Hypothalamus (tissue), 51 donors: ENCODE measurements at regions not wholly inside any gene's neighbourhood (a gene's known extent, or its start where the extent isn't known, plus 50 kb on each side); places are given as distances from the start of the nearest gene placed in this dataset.

Experiments used
- DNase-seq, 51 donors: peaks; one replicate each; lab custom pipeline; 2025; lab: John Stamatoyannopoulos, UW

DNA sequence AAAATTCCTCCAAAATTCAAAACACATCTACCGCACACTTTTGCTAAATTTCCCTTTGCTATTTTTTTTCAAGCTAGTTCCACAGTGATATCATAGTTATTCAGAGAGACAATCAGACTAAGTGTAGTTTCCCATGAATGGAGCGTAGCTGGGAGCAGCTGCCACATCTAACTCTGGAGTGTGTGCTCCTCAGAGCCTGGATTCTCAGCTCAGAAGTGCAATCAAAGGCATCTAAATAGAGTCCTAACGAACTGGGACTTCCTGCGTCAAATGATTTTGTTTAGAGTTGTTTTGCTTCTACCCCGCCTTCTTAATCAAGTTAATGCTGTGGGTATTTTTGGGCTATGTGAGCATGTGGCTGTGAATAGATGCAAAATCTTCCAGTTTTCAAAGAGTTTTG lies 160.3 kb downstream of the TMEM18 start:
- DNase-seq = peak in 1 of 51 donors; percentile 5

DNA sequence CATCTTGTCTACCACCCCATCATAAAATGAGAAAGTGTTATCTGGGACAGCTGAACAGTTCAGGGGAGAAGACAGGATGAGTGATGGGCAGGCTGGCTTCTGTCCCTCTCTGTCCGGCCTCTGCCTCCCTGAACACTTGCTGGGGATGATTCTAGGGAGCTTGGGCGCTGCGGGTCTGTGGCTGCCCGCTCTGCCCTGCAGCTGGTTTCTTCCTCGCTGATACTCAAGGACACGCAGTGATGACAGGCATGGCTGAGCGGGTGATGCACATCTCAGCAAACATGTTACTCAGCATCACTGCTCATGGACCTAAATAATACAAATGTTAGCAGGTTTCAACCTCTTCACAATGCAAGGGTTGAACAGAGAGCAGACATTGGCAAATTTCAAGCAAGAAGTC lies 161.1 kb downstream of the TMEM18 start:
- no peak for DNase-seq

DNA sequence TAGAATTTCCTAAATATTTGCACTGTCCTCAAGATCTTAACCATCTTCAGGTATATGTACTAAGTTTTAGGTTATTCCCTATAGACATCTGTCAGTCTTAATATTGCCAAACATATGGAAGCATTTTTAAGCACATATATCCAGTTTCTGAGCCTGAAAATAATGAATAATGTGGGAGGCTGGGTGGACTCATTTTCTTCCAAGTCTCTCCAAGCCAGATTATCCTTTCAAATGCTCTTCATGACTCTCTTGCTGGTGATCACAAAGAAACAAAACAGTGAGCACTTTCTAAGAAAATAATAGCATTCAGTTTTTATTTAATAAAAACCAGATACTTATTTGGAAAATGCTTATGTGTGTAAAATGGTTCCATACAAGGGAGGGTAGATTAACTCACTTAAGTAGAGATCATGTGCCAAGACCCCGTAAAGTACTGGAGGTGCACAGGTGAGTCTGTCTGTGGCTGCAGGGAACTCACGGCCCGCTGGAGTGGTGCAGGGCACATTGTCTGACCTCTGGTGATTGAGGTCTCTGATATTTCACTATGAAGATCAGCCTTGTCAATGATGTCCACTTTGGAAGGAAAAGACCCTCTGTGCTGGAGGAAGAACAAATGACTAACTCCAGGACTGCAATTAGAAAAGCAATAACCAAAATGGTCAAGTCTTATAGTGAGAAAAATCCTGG lies 161.6 kb downstream of the TMEM18 start:
- DNase-seq = no peak

DNA sequence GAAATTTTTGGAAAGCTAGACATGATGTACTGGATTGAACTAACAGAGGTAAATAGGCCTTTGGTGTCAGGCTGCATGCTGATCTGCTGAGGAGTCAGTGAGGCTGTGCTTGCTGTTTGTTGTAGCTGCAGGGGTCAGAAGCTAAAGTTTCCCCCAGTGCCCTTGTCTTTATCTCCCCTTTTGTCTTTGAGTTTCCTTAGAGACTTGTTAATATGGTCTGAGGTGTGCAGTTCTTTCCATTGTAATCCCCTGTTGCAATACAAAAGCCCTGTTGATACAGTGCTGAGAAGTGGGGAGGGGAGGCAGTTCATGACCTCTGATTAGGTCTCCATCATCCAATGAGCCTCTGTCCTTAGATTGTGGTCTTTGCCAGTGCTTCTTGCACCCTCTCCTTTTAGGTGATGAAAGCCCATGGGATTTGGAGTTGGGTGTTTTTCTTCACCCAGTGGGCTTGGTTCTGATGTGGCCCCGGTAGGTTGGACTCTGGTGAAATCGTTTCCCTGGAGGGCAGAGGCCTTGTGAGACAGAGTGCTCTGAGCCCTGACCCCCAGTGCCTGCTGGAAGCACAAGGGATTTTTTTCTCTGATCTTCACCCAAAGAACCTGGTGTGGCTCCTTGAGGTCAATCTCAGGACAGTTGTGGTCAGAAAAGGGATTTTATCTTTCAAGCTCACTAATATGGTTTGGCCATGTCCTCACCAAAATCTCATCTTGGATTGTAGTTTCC lies 163.1 kb downstream of the TMEM18 start:
- DNase-seq = no peak

DNA sequence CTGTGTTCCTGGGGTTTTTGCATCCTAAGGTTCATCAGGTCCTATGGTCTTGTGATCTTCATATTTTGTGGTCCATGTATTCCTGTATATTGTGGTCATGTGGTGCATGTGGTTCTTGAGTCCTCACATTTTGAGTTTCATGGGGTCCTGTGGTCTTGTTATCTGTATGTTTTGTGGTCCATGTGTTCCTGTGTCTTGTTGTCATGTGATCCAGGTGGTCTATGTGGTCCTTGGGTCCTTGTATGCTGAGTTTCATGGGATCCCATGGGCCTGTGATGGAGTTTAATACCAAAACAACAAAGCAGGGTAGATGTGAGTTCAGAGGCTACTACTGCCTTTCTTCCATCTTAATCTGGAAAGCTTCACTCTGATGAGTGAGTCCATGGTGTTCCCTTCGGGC lies 166.4 kb downstream of the TMEM18 start:
- DNase-seq = no peak

DNA sequence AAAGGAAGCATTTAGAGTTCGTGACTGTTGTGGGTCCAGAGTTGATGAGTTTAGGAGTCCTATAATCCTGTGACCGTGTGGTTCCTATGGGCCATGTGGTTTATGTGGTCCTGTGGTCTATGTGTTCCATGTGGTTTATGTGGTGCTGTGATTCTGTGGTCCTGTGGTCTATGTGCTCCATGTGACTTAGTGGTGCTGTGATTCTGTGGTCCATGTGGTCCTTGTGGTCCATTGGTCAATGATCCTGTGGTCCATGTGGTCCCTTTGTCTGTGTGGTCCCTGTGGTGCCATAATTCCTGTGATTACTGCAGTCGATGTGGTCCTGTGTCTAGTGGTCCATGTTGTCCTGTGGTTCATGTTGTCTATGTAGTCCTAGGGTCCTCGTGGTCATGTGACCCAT lies 167.3 kb downstream of the TMEM18 start:
- no peak for DNase-seq

DNA sequence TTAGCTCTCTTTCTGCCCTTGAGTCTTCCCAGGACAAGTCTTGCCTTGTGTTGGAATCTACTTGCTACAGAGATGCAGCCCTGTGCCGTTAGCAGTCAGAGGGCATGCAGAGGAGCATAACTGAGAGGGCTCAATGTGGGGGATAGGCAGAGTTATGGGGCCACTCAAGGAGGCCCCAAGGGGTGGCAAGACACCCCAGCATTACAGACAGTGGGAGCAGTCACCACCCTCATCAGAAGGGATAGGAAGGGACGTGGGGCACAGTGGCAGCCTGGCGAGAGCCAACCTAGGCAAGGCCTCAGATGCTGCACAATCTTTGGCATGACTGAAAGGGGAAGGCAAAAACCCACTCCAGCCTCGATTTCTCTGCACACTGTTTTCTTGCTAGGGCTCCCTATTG lies 169.1 kb downstream of the TMEM18 start:
- no peak for DNase-seq

DNA sequence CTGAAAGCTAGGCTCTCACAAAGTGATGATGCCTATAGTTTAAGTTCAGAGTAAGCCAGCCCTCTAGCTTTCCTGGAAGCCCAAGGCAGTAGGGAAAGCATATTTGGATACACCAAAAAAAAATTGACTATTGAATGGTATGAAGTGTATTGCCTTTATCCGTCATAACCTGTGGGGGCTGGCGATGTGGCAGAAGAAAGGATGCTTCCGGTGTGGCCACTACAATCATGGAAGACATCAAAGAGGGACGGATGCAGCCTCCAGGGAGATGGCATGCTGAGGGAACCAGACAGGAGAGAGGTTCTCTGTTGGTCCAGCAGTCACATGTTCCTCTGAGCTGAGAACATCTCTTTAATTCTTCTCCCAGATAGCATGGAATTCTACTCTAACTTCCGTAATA lies 170.3 kb downstream of the TMEM18 start:
- DNase-seq = no peak

DNA sequence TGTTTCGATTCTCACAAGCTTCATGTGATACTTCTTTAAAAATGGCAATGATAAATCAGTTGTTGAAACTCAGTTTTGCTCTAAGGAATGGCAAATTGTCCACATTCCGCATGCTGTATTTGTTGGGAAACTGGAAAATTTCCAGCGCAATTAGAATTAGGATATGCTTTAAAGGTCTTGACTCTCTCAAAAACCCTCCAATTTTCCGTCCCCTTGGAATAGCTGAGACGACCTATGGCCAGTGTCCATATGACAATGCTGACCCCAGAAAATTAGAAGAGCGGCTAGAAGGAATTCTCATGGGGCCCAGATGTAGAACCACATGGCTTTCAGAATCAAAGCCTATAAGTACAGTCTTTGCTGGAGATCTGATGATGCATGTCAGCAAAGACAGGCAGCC lies 170.8 kb downstream of the TMEM18 start:
- no peak for DNase-seq

DNA sequence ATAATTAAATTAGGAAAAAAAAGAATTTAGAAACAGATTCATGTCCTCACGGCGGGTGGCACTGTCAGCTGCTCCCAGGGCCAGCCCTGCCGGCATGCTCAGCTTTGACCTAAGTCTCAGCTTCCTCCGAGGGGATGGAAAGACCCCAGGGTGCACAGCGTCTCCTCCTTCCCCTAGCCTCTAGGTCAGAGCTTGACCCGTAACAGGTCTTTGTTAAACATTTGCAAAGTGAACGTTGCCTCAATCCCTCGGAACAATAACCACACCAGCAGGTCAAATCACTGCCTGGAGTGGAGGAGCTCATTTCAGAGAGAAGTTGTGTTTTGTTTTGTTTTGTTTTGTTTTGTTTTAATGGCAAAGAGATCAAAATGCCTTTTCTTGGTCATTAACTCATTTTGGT lies 171.3 kb downstream of the TMEM18 start:
- DNase-seq = no peak

DNA sequence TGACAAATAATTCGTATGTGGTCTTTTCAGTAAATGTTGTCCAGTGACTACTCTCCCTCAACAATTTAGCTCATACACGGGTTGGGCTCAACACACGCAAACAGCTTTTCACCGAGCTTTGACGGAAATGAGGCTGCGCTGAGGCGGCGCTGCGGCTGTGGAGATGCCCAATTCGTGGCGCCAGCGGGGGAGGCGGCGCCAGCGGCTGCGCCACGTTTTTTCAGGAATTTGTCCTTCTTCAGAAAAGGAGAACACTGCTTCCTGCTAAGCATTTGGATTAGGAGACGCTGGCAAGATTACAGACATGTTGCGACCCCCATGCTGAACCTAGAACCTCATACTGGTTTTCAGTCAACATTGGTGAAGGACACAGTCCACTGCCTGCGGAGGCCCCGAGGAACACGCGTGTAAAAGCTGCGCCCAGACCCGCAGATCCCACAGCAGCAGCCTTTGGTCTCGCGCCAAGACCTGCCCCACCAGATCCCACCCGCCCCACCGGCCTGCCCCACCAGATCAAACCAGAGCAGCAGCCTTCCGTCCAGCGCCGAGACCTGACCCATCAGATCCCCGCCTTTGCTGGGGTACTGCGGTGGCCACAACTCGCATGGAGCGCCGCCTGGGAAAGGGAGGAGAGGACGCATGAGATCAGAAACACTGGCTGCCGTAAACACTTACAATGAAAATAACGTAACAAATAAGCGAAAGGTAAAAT lies 173.8 kb downstream of the TMEM18 start:
- no peak for DNase-seq

DNA sequence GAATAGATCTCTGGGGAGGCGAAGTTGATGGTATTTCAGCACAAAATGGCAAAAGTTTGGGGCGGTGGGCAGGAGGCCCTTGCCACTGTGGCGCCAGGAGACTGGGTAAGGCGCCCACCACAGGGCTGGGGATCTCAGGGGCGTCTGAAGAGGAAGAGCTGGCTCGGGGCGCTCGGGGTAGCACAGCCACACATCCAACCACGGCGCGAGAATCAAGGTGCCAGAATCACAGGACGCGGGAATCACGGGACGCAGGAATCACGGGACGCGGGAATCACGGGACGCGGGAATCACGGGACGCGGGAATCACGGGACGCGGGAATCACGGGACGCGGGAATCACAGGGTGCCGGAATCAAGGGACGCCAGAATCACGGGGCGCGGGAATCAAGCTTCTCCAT lies 174.4 kb downstream of the TMEM18 start:
- no peak for DNase-seq

DNA sequence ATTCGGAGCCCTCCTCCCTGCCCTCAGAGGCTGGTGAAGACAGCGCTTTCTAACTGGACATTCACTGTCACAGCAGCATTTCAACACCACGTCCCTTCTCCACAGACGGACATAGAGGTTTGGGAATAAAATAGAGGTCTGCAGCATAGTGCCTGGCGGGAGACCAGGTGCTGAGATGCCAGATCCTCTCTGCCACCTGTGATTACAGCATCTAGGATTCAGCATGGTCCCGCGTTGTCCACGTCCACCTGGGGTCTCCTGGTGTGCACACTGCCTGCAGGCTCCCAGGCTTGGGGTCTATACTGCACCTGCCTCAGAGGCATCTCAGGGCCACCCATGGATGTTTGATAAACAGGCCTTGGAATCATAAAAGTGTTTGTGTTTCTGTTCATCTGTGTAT lies 175.5 kb downstream of the TMEM18 start:
- no peak for DNase-seq

DNA sequence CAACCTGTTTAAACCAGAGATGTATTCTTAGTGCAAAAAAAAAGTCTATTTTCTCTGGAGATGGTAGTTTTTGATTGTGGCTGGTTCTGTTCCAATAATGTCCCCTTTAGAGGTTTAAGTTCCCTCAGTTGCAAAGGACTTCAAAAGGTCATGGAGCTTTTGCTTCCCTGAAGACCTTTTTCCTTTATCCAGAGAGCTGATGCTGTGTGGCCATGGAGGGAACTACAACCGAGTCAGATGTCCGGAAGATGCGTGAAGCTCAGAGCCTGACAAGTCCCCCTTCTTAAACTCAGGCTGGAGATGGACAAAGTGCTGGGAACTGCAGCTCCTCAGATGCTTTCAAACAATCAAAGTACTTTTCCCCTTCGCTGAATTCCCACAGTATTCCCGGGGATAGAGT lies 176.1 kb downstream of the TMEM18 start:
- no peak for DNase-seq

DNA sequence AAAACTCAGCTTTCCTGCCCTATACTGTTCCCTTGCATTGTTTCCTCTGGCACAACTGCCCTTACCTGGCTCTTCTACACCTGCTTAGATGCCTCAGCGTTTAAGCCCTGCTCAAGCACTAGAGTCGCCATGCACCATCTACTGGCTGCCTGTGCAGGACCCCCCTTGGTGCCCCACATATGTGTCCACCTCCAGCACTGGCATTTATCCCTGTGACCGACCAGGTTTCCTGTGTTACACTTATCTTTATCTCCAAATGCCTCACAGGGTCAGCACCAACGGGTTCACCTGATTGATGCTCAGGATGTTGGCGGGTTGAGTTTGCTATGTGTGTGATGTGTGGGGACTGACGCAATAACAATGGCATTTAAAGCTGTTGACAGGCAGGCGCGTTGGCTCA lies 177.5 kb downstream of the TMEM18 start:
- no peak for DNase-seq

DNA sequence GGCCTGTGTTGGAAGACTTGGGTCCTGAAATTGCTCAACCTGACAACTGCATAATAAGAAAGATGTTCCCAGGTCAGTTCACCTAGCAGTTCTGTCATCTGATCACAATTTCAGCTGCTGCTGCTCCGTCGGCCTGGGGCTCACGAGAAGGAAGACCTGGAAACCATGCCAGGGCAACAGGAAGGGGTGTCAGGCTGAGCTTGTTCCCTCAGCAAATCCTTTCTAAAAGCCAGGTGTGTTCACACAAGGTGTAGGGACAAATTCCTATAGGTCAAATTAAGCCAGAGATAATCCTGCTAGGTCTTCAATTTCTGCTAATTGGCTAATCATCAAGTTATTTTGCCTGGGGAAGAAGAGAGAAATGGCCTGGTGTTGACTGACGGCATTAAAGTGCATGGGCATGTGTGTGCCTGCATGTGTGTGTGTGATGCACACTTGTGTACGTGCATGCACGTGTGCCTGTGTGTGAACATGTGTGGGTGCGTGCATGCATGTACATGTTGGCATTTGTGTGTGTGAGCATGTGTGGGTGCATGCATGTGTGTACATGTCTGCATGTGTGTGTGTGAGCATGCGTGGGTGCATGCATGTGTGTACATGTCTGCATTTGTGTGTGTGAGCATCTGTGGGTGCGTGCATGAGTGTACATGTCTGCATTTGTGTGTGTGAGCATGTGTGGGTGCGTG lies 178.6 kb downstream of the TMEM18 start:
- DNase-seq = no peak

DNA sequence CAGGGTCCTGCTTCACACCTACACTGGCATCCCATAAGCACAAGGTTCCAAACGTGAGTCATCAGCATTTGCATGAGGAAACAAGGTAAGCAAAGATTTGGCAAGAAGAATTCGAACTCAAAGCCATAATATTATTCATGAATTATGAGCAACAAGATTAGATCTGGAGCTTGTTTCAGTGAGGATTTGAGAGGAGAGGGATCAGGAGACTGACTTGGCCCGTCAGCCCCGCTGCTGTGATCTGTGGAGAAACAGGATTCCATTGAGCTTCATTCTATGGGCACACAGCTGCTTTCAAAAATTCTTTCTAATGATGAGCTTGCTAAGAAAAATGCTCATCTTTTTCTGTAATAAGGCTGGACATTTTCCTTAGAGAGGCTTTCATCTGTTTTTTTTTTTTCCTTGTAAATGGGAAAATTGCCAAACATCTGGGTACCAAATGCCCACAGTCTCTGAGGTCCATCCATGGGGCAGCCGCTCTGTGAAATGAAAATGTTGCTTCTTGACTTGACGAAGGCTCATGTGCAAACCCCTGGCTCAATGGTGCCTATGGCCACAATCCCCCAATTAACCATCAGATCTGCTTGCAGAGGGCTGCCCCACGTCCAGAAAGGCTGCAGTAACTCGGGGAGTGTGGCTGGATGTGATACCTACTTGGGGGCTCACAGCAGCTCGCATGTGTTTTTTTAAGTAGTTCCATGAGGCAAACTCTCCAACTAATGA lies 179.3 kb downstream of the TMEM18 start:
- DNase-seq = no peak

DNA sequence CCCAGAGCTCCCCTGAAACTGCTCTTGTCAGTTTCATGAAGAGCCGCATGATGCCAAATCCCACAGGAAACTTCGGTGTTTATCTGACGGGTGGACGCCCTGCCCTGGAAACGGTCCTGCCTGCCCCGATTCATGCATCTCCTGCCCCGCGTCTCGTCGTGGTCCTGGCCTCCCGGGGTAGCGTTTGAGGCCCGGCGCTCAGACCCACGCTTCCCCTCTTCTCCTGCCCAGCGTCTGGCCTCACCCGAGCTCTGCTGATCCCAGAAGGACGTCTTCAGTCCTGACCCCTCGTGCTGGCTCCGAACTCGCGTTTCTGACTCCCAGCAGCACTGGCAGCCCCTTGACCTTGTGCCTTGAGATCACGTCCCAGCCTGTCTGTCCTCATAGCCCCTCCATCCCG lies 180.5 kb downstream of the TMEM18 start:
- no peak for DNase-seq

DNA sequence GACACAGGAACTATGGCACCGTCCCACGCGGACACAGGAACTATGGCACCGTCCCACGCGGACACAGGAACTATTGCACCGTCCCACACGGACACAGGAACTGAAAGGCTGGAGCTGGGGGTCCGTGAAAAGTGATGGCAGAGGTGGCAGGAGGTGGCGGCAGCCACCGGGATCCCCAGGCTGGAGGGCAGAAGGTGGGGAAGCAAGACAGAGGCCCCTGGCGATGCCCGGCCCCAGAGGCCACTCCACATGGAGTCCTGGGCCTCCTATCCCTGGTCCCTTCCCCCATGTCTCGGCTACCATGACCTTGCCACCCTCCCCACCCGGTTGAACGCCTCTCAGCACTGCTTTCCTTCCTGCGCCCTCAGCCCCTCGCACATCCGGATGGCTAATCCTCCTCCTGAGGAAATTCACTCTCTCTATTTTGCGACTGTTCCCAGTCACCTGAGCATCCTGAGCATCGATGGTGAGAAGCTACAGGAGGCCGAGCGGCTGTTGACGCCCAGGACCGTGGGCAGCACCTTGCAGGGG lies 181.4 kb downstream of the TMEM18 start:
- no peak for DNase-seq

DNA sequence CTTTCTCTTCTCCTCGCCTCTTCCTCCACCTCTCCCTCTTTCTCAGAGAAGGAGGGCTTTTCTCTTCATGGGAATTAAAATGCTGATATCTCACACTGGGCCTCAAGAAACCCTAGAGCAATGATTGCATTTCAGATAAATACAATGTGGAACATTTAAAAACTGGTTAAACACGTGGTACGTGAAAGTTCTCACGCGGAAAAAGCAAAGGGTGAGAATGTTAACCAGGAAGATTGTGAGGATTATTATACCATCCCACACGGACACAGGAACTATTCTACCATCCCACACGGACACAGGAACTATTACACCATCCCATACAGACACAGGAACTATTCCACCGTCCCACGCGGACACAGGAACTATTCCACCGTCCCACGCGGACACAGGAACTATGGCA lies 182.4 kb downstream of the TMEM18 start:
- DNase-seq = no peak

DNA sequence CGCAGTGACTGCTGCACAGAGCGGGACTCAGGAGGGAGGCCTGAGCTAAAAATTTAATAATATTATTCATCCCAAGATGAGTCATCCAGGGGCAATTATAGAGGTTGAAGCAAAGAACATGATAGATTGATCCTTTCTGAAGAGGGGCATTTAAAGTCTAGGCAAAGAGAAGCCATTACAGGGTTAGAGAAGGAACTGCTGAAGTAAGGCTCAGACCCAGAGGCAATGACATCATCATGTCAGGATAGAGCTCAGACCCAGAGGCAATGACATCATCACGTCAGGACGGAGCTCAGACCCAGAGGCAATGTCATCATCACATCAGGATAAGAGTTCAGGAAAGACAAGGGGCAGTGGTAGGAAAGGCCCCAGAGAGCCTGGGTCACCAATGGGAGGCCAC lies 184.0 kb downstream of the TMEM18 start:
- no peak for DNase-seq
